ENCODE measurements at regions not wholly inside any gene's neighbourhood (a gene's known extent, or its start where the extent isn't known, plus 50 kb on each side); places are given as distances from the start of the nearest gene placed in this dataset.

DNA sequence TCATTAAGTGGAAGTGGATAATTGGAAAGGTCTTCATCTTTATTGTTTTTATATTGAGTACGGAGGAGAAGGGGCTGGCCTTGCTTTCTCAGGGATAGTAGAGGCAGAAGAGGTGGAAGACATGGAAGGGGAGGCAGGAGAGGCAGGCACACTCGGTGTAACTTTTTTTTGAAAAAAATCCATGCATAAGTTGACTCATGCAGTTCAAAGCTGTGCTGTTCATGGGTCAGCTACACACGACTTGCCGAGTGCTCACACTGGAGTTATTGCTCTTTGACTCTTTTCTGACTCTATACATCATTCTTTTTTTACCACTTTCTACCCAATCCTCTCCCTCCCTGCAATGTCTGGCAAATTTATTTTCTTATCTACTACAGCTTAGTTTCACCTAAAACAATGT, 158.3 kb upstream of the AADAT start:
- no peak for TF ChIP-seq ELF1 (IDR thresholded peaks at IDR 0.05; ENCODE audit: borderline replicate concordance, low read depth)
- TF ChIP-seq POLR2A (IDR thresholded peaks at IDR 0.05; ENCODE audit: borderline replicate concordance, extremely low read depth, insufficient read depth, insufficient read length), result no peak
- no peak for TF ChIP-seq FOSL1 (IDR thresholded peaks at IDR 0.05; ENCODE audit: low read depth)
- TF ChIP-seq EZH2 (IDR thresholded peaks at IDR 0.05), result no peak
- no peak for TF ChIP-seq EGR1 (IDR thresholded peaks at IDR 0.05; ENCODE audit: low read depth)
- TF ChIP-seq SRF (IDR thresholded peaks at IDR 0.05; ENCODE audit: low read depth), result no peak
- TF ChIP-seq, protein P1, sequence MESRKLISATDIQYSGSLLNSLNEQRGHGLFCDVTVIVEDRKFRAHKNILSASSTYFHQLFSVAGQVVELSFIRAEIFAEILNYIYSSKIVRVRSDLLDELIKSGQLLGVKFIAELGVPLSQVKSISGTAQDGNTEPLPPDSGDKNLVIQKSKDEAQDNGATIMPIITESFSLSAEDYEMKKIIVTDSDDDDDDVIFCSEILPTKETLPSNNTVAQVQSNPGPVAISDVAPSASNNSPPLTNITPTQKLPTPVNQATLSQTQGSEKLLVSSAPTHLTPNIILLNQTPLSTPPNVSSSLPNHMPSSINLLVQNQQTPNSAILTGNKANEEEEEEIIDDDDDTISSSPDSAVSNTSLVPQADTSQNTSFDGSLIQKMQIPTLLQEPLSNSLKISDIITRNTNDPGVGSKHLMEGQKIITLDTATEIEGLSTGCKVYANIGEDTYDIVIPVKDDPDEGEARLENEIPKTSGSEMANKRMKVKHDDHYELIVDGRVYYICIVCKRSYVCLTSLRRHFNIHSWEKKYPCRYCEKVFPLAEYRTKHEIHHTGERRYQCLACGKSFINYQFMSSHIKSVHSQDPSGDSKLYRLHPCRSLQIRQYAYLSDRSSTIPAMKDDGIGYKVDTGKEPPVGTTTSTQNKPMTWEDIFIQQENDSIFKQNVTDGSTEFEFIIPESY (IDR thresholded peaks at IDR 0.05; ENCODE audit: extremely low read depth, insufficient replicate concordance, low read length), result no peak
- no peak for TF ChIP-seq CBX3 (IDR thresholded peaks at IDR 0.05; ENCODE audit: low read depth)
- no peak for TF ChIP-seq SIN3A (IDR thresholded peaks at IDR 0.05; ENCODE audit: low read depth)
- TF ChIP-seq, protein P2, sequence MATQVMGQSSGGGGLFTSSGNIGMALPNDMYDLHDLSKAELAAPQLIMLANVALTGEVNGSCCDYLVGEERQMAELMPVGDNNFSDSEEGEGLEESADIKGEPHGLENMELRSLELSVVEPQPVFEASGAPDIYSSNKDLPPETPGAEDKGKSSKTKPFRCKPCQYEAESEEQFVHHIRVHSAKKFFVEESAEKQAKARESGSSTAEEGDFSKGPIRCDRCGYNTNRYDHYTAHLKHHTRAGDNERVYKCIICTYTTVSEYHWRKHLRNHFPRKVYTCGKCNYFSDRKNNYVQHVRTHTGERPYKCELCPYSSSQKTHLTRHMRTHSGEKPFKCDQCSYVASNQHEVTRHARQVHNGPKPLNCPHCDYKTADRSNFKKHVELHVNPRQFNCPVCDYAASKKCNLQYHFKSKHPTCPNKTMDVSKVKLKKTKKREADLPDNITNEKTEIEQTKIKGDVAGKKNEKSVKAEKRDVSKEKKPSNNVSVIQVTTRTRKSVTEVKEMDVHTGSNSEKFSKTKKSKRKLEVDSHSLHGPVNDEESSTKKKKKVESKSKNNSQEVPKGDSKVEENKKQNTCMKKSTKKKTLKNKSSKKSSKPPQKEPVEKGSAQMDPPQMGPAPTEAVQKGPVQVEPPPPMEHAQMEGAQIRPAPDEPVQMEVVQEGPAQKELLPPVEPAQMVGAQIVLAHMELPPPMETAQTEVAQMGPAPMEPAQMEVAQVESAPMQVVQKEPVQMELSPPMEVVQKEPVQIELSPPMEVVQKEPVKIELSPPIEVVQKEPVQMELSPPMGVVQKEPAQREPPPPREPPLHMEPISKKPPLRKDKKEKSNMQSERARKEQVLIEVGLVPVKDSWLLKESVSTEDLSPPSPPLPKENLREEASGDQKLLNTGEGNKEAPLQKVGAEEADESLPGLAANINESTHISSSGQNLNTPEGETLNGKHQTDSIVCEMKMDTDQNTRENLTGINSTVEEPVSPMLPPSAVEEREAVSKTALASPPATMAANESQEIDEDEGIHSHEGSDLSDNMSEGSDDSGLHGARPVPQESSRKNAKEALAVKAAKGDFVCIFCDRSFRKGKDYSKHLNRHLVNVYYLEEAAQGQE (IDR thresholded peaks at IDR 0.05; ENCODE audit: low read depth), result no peak
- TF ChIP-seq, protein P3, sequence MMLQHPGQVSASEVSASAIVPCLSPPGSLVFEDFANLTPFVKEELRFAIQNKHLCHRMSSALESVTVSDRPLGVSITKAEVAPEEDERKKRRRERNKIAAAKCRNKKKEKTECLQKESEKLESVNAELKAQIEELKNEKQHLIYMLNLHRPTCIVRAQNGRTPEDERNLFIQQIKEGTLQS (IDR thresholded peaks at IDR 0.05), result no peak
- no peak for TF ChIP-seq EZH2phosphoT487 (IDR thresholded peaks at IDR 0.05; ENCODE audit: borderline replicate concordance)
- TF ChIP-seq ZNF274 (IDR thresholded peaks at IDR 0.05; ENCODE audit: low read depth, low read length), result no peak
- TF ChIP-seq, protein P4, sequence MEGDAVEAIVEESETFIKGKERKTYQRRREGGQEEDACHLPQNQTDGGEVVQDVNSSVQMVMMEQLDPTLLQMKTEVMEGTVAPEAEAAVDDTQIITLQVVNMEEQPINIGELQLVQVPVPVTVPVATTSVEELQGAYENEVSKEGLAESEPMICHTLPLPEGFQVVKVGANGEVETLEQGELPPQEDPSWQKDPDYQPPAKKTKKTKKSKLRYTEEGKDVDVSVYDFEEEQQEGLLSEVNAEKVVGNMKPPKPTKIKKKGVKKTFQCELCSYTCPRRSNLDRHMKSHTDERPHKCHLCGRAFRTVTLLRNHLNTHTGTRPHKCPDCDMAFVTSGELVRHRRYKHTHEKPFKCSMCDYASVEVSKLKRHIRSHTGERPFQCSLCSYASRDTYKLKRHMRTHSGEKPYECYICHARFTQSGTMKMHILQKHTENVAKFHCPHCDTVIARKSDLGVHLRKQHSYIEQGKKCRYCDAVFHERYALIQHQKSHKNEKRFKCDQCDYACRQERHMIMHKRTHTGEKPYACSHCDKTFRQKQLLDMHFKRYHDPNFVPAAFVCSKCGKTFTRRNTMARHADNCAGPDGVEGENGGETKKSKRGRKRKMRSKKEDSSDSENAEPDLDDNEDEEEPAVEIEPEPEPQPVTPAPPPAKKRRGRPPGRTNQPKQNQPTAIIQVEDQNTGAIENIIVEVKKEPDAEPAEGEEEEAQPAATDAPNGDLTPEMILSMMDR (IDR thresholded peaks at IDR 0.05 in 2 of 3, conservative IDR thresholded peaks at IDR 0.05 in 1 of 3; ENCODE audit: borderline replicate concordance in 1 of 3, insufficient read depth in 1 of 3, low read depth in 2 of 3, low read length in 2 of 3), result no peak
- H3K27me3 ChIP-seq (ENCODE audit: insufficient read depth, low read length), result no peaks in the 10 kb centered on the region
- H3K4me3 ChIP-seq (replicated peaks in 1 of 2; ENCODE audit: low read depth in 1 of 2, low read length in 2 of 2), result no peak overlapping the region
- H3K27ac ChIP-seq (ENCODE audit: low read depth, low read length), result no peak overlapping the region
- H3K4me2 ChIP-seq (ENCODE audit: low read length), result peak overlapping the region; percentile 4; the same call in 1 of the 2 replicates
- peaks cover 0 to 14% of the 10 kb centered on the region in 2 experiments; a peak in 1 of 4 replicates for H3K4me1 ChIP-seq (ENCODE audit: control insufficient read depth in 1 of 2, insufficient read depth in 2 of 2, low read length in 2 of 2)
- POLR2A ChIA-PET, result no interaction called here
- H3K36me3 ChIP-seq (ENCODE audit: control insufficient read depth in 1 of 2, insufficient read depth in 2 of 2, low read length in 2 of 2), result no peaks in the 10 kb centered on the region
- intact Hi-C loops (cut with micrococcal nuclease), result no loop called here
- RAD21 ChIA-PET (ENCODE audit: low non-redundant PET in 1 of 2, low total read pairs in 2 of 2, uncharacterized antibody in 2 of 2, unreplicated experiment in 2 of 2), result no interaction called here
- DNase-seq (ENCODE audit: low read depth, low spot score) (no peak), ATAC-seq (no peak)
- H2AFZ ChIP-seq (ENCODE audit: low read depth, low read length, poor library complexity, severe bottlenecking), result no peak overlapping the region
- no peaks in the 10 kb centered on the region for H3K9me3 ChIP-seq (ENCODE audit: control insufficient read depth in 1 of 2, insufficient read depth in 1 of 2, low read depth in 1 of 2, low read length in 2 of 2)
- BruUV-seq (replicated peaks), result no TSS peak
- no peak overlapping the region for H3K9ac ChIP-seq (ENCODE audit: low read length)
- no peaks in the 10 kb centered on the region for H3K9me2 ChIP-seq (ENCODE audit: insufficient read depth)
- H3K79me2 ChIP-seq (ENCODE audit: insufficient read depth, low read length), result no peaks in the 10 kb centered on the region
- CTCF ChIA-PET, result interaction anchor here (0.7 to 5.5 kb wide), 3 partner anchors 11 to 58 kb away, joined by 3 to 36 read pairs (median 3); no protein-coding TSS in a partner anchor
- H4K20me1 ChIP-seq (ENCODE audit: insufficient read depth), result no peaks in the 10 kb centered on the region
